IPS DF 19.7 (cell line): ENCODE measurements at regions not wholly inside any gene's neighbourhood (a gene's known extent, or its start where the extent isn't known, plus 50 kb on each side); places are given as distances from the start of the nearest gene placed in this dataset.

ENCODE experiments used
- DNase-seq: peaks from one replicate; pipeline ENCODE4 v3.0.0-alpha.2; 2013; ENCODE audit warnings: low read depth, low spot score

GRCh38 chr7:25549271-25549921 lies 321.1 kb upstream of the NPVF start:
- DNase-seq: no peak

GRCh38 chr7:25550149-25550548 lies 321.9 kb upstream of the NPVF start:
- DNase-seq: no peak

GRCh38 chr7:25552998-25553397 lies 324.7 kb upstream of the NPVF start:
- no peak for DNase-seq

GRCh38 chr7:25553580-25554291 lies 325.4 kb upstream of the NPVF start:
- no peak for DNase-seq

- no peak for DNase-seq
Measured at GRCh38 chr7:25557379-25557917, 329.2 kb upstream of the NPVF start.

GRCh38 chr7:25557930-25558329 lies 329.6 kb upstream of the NPVF start:
- no peak for DNase-seq

- DNase-seq: no peak
Measured at GRCh38 chr7:25558605-25559004, 330.3 kb upstream of the NPVF start.

GRCh38 chr7:25559581-25560367 lies 331.5 kb upstream of the NPVF start:
- DNase-seq: no peak

GRCh38 chr7:25562673-25563182 lies 334.4 kb upstream of the NPVF start:
- DNase-seq: no peak

GRCh38 chr7:25565002-25565401 lies 336.7 kb upstream of the NPVF start:
- DNase-seq: no peak

- DNase-seq: no peak
Measured at GRCh38 chr7:25565949-25566348, 337.7 kb upstream of the NPVF start.

- no peak for DNase-seq
Measured at GRCh38 chr7:25567430-25567829, 339.1 kb upstream of the NPVF start.

- no peak for DNase-seq
Measured at GRCh38 chr7:25569765-25570164, 341.5 kb upstream of the NPVF start.

- DNase-seq: no peak
Measured at GRCh38 chr7:25572423-25572822, 344.1 kb upstream of the NPVF start.

GRCh38 chr7:25574828-25575227 lies 346.5 kb upstream of the NPVF start:
- no peak for DNase-seq

GRCh38 chr7:25575634-25576033 lies 347.3 kb upstream of the NPVF start:
- no peak for DNase-seq

- DNase-seq: no peak
Measured at GRCh38 chr7:25578991-25579777, 350.9 kb upstream of the NPVF start.

GRCh38 chr7:25579778-25580075 lies 351.4 kb upstream of the NPVF start:
- no peak for DNase-seq

- no peak for DNase-seq
Measured at GRCh38 chr7:25580141-25580540, 351.9 kb upstream of the NPVF start.

- DNase-seq: no peak
Measured at GRCh38 chr7:25583621-25584020, 355.3 kb upstream of the NPVF start.

GRCh38 chr7:25584112-25584938 lies 356.0 kb upstream of the NPVF start:
- DNase-seq: no peak
